ENCODE measurements at regions not wholly inside any gene's neighbourhood (a gene's known extent, or its start where the extent isn't known, plus 50 kb on each side); places are given as distances from the start of the nearest gene placed in this dataset.
"Not testable (repeated sequence)": the region's sequence is repeated elsewhere in the genome, so short reads cannot be mapped to it uniquely, and the experiment has no call there.

- Histone ChIP-seq H3K36me3 (replicated peaks) (no peaks in the 10 kb centered on the region), H3K4me3 (no peak overlapping the region), H3K4me1 (no peaks in the 10 kb centered on the region), H3K27me3 (ENCODE audit: low read depth) (peaks cover 10% of the 10 kb centered on the region; the same call in 1 of the 2 replicates), H3K9me3 (no peaks in the 10 kb centered on the region)
- DNase-seq (ENCODE audit: low spot score in 2 of 2) = no peak
- in situ Hi-C loops (cut with MboI; ENCODE audit: low sequenced_read_pairs) = no loop called here
These were observed 160.2 kb downstream of the C11orf91 start for GRCh38 chr11:33540427-33540826.

GRCh38 chr11:33539751-33540150 lies 160.9 kb downstream of the C11orf91 start:
- in situ Hi-C loops (cut with MboI; ENCODE audit: low sequenced_read_pairs) = no loop called here
- H3K27me3 ChIP-seq (ENCODE audit: low read depth) = peaks cover 10% of the 10 kb centered on the region; the same call in 1 of the 2 replicates
- H3K9me3 ChIP-seq = no peaks in the 10 kb centered on the region
- no peak for DNase-seq (ENCODE audit: low spot score in 2 of 2)
- no peak overlapping the region for H3K4me3 ChIP-seq
- no peaks in the 10 kb centered on the region for H3K36me3 ChIP-seq (replicated peaks)
- no peaks in the 10 kb centered on the region for H3K4me1 ChIP-seq

GRCh38 chr11:33538726-33539125 lies 161.9 kb downstream of the C11orf91 start:
- H3K36me3 ChIP-seq (replicated peaks) = no peaks in the 10 kb centered on the region
- H3K4me1 ChIP-seq = no peaks in the 10 kb centered on the region
- peaks cover 10% of the 10 kb centered on the region; the same call in 1 of the 2 replicates for H3K27me3 ChIP-seq (ENCODE audit: low read depth)
- no peak for DNase-seq (ENCODE audit: low spot score in 2 of 2)
- no peaks in the 10 kb centered on the region for H3K9me3 ChIP-seq
- H3K4me3 ChIP-seq = no peak overlapping the region
- in situ Hi-C loops (cut with MboI; ENCODE audit: low sequenced_read_pairs) = no loop called here

- no peaks in the 10 kb centered on the region for H3K9me3 ChIP-seq
- peaks cover 8% of the 10 kb centered on the region; the same call in 1 of the 2 replicates for H3K27me3 ChIP-seq (ENCODE audit: low read depth)
- no peaks in the 10 kb centered on the region for H3K4me1 ChIP-seq
- in situ Hi-C loops (cut with MboI; ENCODE audit: low sequenced_read_pairs) = no loop called here
- no peaks in the 10 kb centered on the region for H3K36me3 ChIP-seq (replicated peaks)
- no peak overlapping the region for H3K4me3 ChIP-seq
- no peak for DNase-seq (ENCODE audit: low spot score in 2 of 2)
These were observed 164.4 kb downstream of the C11orf91 start for GRCh38 chr11:33536178-33536577.

- DNase-seq (ENCODE audit: low spot score in 2 of 2) = no peak
These were observed 166.1 kb downstream of the C11orf91 start for GRCh38 chr11:33534575-33534974.

GRCh38 chr11:33533386-33534052 lies 167.1 kb downstream of the C11orf91 start:
- DNase-seq (ENCODE audit: low spot score in 2 of 2) = no peak
- no peaks in the 10 kb centered on the region; the same call in 1 of the 2 replicates for H3K27me3 ChIP-seq (ENCODE audit: low read depth)
- H3K4me3 ChIP-seq = no peak overlapping the region
- no peaks in the 10 kb centered on the region for H3K4me1 ChIP-seq
- no peaks in the 10 kb centered on the region for H3K9me3 ChIP-seq
- in situ Hi-C loops (cut with MboI; ENCODE audit: low sequenced_read_pairs) = no loop called here
- no peaks in the 10 kb centered on the region for H3K36me3 ChIP-seq (replicated peaks)

More at GRCh38 chr11:33534575-33534974, 166.1 kb downstream of the C11orf91 start:
- Histone ChIP-seq H3K27me3 (ENCODE audit: low read depth) (peaks cover 8% of the 10 kb centered on the region; the same call in 1 of the 2 replicates), H3K4me3 (no peak overlapping the region), H3K4me1 (no peaks in the 10 kb centered on the region), H3K9me3 (no peaks in the 10 kb centered on the region), H3K36me3 (replicated peaks) (no peaks in the 10 kb centered on the region)
- in situ Hi-C loops (cut with MboI; ENCODE audit: low sequenced_read_pairs) = no loop called here

GRCh38 chr11:33532720-33533385 lies 167.8 kb downstream of the C11orf91 start:
- H3K9me3 ChIP-seq = no peaks in the 10 kb centered on the region
- no peaks in the 10 kb centered on the region; the same call in 1 of the 2 replicates for H3K27me3 ChIP-seq (ENCODE audit: low read depth)
- no peaks in the 10 kb centered on the region for H3K4me1 ChIP-seq
- DNase-seq (ENCODE audit: low spot score in 2 of 2) = no peak
- no peak overlapping the region for H3K4me3 ChIP-seq
- no peaks in the 10 kb centered on the region for H3K36me3 ChIP-seq (replicated peaks)
- in situ Hi-C loops (cut with MboI; ENCODE audit: low sequenced_read_pairs) = no loop called here

- H3K27me3 ChIP-seq (ENCODE audit: low read depth) = no peaks in the 10 kb centered on the region; the same call in 1 of the 2 replicates
- in situ Hi-C loops (cut with MboI; ENCODE audit: low sequenced_read_pairs) = no loop called here
- no peaks in the 10 kb centered on the region for H3K9me3 ChIP-seq
- H3K36me3 ChIP-seq (replicated peaks) = no peaks in the 10 kb centered on the region
- no peaks in the 10 kb centered on the region for H3K4me1 ChIP-seq
- H3K4me3 ChIP-seq = no peak overlapping the region
- no peak for DNase-seq (ENCODE audit: low spot score in 2 of 2)
These were observed 168.4 kb downstream of the C11orf91 start for GRCh38 chr11:33532257-33532656.

GRCh38 chr11:33531743-33532181 lies 168.9 kb downstream of the C11orf91 start:
- H3K27me3 ChIP-seq (ENCODE audit: low read depth) = no peaks in the 10 kb centered on the region; the same call in 1 of the 2 replicates
- no peak for DNase-seq (ENCODE audit: low spot score in 2 of 2)
- in situ Hi-C loops (cut with MboI; ENCODE audit: low sequenced_read_pairs) = no loop called here
- no peaks in the 10 kb centered on the region for H3K4me1 ChIP-seq
- H3K36me3 ChIP-seq (replicated peaks) = no peaks in the 10 kb centered on the region
- no peak overlapping the region for H3K4me3 ChIP-seq
- no peaks in the 10 kb centered on the region for H3K9me3 ChIP-seq

GRCh38 chr11:33530815-33531214 lies 169.8 kb downstream of the C11orf91 start:
- Histone ChIP-seq H3K4me1 (no peaks in the 10 kb centered on the region), H3K9me3 (no peaks in the 10 kb centered on the region), H3K36me3 (replicated peaks) (no peaks in the 10 kb centered on the region), H3K4me3 (no peak overlapping the region), H3K27me3 (ENCODE audit: low read depth) (no peaks in the 10 kb centered on the region; the same call in 1 of the 2 replicates)
- in situ Hi-C loops (cut with MboI; ENCODE audit: low sequenced_read_pairs) = no loop called here
- no peak for DNase-seq (ENCODE audit: low spot score in 2 of 2)

GRCh38 chr11:33529461-33529860 lies 171.2 kb downstream of the C11orf91 start:
- no peak for DNase-seq (ENCODE audit: low spot score in 2 of 2)
- H3K4me3 ChIP-seq = no peak overlapping the region
- in situ Hi-C loops (cut with MboI; ENCODE audit: low sequenced_read_pairs) = no loop called here
- no peaks in the 10 kb centered on the region for H3K36me3 ChIP-seq (replicated peaks)
- no peaks in the 10 kb centered on the region for H3K9me3 ChIP-seq
- H3K27me3 ChIP-seq (ENCODE audit: low read depth) = no peaks in the 10 kb centered on the region; the same call in 1 of the 2 replicates
- no peaks in the 10 kb centered on the region for H3K4me1 ChIP-seq

GRCh38 chr11:33527738-33528137 lies 172.9 kb downstream of the C11orf91 start:
- in situ Hi-C loops (cut with MboI; ENCODE audit: low sequenced_read_pairs); H3K27me3 ChIP-seq (ENCODE audit: low read depth); DNase-seq (ENCODE audit: low spot score in 2 of 2); H3K36me3 ChIP-seq (replicated peaks); H3K4me3 ChIP-seq; H3K9me3 ChIP-seq; H3K4me1 ChIP-seq: not testable (repeated sequence)

GRCh38 chr11:33525789-33526188 lies 174.8 kb downstream of the C11orf91 start:
- no peak for DNase-seq (ENCODE audit: low spot score in 2 of 2)
- Histone ChIP-seq H3K36me3 (replicated peaks) (no peaks in the 10 kb centered on the region), H3K27me3 (ENCODE audit: low read depth) (no peaks in the 10 kb centered on the region), H3K4me3 (no peak overlapping the region), H3K9me3 (no peaks in the 10 kb centered on the region), H3K4me1 (no peaks in the 10 kb centered on the region)
- in situ Hi-C loops (cut with MboI; ENCODE audit: low sequenced_read_pairs) = no loop called here

- H3K4me1 ChIP-seq = peaks cover 8% of the 10 kb centered on the region
- in situ Hi-C loops (cut with MboI; ENCODE audit: low sequenced_read_pairs) = no loop called here
These were observed 179.2 kb downstream of the C11orf91 start for GRCh38 chr11:33521384-33521783.

More at GRCh38 chr11:33521384-33521783, 179.2 kb downstream of the C11orf91 start:
- H3K36me3 ChIP-seq (replicated peaks) = no peaks in the 10 kb centered on the region
- H3K27me3 ChIP-seq (ENCODE audit: low read depth) = no peaks in the 10 kb centered on the region
- no peak for DNase-seq (ENCODE audit: low spot score in 2 of 2)
- no peaks in the 10 kb centered on the region for H3K9me3 ChIP-seq
- no peak overlapping the region for H3K4me3 ChIP-seq

All from HAP-1 (cell line).